ENCODE measurements at regions not wholly inside any gene's neighbourhood (a gene's known extent, or its start where the extent isn't known, plus 50 kb on each side); places are given as distances from the start of the nearest gene placed in this dataset.

DNA sequence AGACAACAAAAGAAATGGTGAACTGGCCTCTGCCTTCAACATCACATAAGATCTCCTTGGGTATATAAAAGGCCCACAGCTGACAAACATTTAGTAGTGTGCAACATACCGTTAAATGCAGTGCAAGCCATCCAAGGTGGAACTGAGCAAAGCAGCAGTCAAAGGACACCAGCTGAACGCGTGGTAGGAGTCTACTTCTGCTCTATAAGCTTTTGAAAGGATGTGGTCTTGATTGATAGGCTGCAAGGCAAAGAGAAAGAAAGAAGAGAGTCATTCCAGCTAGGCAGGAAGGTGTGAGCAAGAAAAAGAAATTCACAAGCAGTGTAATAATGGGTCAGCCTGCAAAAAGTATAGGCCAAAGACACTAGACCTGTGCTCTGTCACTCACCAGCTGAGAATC, 356.3 kb downstream of the SATB2 start:
- no peak for TF ChIP-seq RAD21 (IDR thresholded peaks at IDR 0.05)
- TF ChIP-seq, protein P1, sequence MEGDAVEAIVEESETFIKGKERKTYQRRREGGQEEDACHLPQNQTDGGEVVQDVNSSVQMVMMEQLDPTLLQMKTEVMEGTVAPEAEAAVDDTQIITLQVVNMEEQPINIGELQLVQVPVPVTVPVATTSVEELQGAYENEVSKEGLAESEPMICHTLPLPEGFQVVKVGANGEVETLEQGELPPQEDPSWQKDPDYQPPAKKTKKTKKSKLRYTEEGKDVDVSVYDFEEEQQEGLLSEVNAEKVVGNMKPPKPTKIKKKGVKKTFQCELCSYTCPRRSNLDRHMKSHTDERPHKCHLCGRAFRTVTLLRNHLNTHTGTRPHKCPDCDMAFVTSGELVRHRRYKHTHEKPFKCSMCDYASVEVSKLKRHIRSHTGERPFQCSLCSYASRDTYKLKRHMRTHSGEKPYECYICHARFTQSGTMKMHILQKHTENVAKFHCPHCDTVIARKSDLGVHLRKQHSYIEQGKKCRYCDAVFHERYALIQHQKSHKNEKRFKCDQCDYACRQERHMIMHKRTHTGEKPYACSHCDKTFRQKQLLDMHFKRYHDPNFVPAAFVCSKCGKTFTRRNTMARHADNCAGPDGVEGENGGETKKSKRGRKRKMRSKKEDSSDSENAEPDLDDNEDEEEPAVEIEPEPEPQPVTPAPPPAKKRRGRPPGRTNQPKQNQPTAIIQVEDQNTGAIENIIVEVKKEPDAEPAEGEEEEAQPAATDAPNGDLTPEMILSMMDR (IDR thresholded peaks at IDR 0.05; ENCODE audit: low read depth, low read length, missing input control): no peak
- TF ChIP-seq RXRA (IDR thresholded peaks at IDR 0.05): no peak
- no peak for TF ChIP-seq HNF4G (IDR thresholded peaks at IDR 0.05)
- TF ChIP-seq, protein P2, sequence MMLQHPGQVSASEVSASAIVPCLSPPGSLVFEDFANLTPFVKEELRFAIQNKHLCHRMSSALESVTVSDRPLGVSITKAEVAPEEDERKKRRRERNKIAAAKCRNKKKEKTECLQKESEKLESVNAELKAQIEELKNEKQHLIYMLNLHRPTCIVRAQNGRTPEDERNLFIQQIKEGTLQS (IDR thresholded peaks at IDR 0.05): no peak
- TF ChIP-seq, protein P3, sequence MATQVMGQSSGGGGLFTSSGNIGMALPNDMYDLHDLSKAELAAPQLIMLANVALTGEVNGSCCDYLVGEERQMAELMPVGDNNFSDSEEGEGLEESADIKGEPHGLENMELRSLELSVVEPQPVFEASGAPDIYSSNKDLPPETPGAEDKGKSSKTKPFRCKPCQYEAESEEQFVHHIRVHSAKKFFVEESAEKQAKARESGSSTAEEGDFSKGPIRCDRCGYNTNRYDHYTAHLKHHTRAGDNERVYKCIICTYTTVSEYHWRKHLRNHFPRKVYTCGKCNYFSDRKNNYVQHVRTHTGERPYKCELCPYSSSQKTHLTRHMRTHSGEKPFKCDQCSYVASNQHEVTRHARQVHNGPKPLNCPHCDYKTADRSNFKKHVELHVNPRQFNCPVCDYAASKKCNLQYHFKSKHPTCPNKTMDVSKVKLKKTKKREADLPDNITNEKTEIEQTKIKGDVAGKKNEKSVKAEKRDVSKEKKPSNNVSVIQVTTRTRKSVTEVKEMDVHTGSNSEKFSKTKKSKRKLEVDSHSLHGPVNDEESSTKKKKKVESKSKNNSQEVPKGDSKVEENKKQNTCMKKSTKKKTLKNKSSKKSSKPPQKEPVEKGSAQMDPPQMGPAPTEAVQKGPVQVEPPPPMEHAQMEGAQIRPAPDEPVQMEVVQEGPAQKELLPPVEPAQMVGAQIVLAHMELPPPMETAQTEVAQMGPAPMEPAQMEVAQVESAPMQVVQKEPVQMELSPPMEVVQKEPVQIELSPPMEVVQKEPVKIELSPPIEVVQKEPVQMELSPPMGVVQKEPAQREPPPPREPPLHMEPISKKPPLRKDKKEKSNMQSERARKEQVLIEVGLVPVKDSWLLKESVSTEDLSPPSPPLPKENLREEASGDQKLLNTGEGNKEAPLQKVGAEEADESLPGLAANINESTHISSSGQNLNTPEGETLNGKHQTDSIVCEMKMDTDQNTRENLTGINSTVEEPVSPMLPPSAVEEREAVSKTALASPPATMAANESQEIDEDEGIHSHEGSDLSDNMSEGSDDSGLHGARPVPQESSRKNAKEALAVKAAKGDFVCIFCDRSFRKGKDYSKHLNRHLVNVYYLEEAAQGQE (IDR thresholded peaks at IDR 0.05): no peak
- TF ChIP-seq GABPA (IDR thresholded peaks at IDR 0.05 in 1 of 2, conservative IDR thresholded peaks at IDR 0.05 in 1 of 2): no peak
- no peak for TF ChIP-seq JUND (IDR thresholded peaks at IDR 0.05)
- no peak for TF ChIP-seq TAF1 (conservative IDR thresholded peaks at IDR 0.05)
- TF ChIP-seq, protein P4, sequence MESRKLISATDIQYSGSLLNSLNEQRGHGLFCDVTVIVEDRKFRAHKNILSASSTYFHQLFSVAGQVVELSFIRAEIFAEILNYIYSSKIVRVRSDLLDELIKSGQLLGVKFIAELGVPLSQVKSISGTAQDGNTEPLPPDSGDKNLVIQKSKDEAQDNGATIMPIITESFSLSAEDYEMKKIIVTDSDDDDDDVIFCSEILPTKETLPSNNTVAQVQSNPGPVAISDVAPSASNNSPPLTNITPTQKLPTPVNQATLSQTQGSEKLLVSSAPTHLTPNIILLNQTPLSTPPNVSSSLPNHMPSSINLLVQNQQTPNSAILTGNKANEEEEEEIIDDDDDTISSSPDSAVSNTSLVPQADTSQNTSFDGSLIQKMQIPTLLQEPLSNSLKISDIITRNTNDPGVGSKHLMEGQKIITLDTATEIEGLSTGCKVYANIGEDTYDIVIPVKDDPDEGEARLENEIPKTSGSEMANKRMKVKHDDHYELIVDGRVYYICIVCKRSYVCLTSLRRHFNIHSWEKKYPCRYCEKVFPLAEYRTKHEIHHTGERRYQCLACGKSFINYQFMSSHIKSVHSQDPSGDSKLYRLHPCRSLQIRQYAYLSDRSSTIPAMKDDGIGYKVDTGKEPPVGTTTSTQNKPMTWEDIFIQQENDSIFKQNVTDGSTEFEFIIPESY (IDR thresholded peaks at IDR 0.05): no peak
- TF ChIP-seq, protein P5, sequence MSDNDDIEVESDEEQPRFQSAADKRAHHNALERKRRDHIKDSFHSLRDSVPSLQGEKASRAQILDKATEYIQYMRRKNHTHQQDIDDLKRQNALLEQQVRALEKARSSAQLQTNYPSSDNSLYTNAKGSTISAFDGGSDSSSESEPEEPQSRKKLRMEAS (IDR thresholded peaks at IDR 0.05): no peak
- no peak for TF ChIP-seq FOXA1 (IDR thresholded peaks at IDR 0.05)
- no peak for TF ChIP-seq YY1 (IDR thresholded peaks at IDR 0.05)
- TF ChIP-seq FOXA2 (IDR thresholded peaks at IDR 0.05): no peak

Data from liver (tissue), 3 donors.